ENCODE measurements at regions not wholly inside any gene's neighbourhood (a gene's known extent, or its start where the extent isn't known, plus 50 kb on each side); places are given as distances from the start of the nearest gene placed in this dataset.

DNA sequence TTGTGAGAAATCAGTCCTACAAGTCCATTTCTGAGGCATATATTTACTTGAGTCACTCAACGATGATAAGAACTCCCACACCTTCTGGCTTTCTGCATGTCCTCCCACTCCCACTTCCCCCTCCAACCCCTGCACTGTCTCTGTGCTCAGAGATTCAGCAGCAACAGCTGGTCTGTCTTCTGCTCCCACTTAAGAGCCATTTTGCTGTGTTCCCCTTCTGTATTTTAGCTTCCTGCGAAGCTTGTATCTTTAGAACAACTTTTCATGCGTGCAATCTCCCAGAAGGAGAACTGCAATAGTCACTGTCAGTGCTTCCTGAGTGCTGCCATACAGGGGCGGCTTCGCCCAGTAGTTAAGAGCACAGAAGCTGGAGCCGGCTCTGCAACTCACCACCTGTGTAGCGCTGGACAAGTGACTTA is 90.0 kb upstream of the SPATA12 start:
- no peak overlapping the region for H3K4me3 ChIP-seq (ENCODE audit: low read depth in 2 of 2, low read length in 2 of 2)
- ChIA-PET POLR2A (no interaction called here), CTCF (no interaction called here)
- H3K27me3 ChIP-seq (ENCODE audit: control insufficient read depth, insufficient read depth, low read length), result no peaks in the 10 kb centered on the region
- intact Hi-C loops (cut with micrococcal nuclease; ENCODE audit: unreplicated experiment), result no loop called here
- in situ Hi-C loops (cut with HindIII; ENCODE audit: low pct_unique_long_range_greater_than_20kb, low sequenced_read_pairs), result no loop called here
- TF ChIP-seq, protein P1, sequence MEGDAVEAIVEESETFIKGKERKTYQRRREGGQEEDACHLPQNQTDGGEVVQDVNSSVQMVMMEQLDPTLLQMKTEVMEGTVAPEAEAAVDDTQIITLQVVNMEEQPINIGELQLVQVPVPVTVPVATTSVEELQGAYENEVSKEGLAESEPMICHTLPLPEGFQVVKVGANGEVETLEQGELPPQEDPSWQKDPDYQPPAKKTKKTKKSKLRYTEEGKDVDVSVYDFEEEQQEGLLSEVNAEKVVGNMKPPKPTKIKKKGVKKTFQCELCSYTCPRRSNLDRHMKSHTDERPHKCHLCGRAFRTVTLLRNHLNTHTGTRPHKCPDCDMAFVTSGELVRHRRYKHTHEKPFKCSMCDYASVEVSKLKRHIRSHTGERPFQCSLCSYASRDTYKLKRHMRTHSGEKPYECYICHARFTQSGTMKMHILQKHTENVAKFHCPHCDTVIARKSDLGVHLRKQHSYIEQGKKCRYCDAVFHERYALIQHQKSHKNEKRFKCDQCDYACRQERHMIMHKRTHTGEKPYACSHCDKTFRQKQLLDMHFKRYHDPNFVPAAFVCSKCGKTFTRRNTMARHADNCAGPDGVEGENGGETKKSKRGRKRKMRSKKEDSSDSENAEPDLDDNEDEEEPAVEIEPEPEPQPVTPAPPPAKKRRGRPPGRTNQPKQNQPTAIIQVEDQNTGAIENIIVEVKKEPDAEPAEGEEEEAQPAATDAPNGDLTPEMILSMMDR (IDR thresholded peaks at IDR 0.05), result no peak
- TF ChIP-seq REST (IDR thresholded peaks at IDR 0.05; ENCODE audit: insufficient read depth in 1 of 2, low read depth in 2 of 2, low read length in 1 of 2) (no peak), SIN3A (IDR thresholded peaks at IDR 0.05; ENCODE audit: borderline replicate concordance, insufficient read depth, low read depth, low read length) (no peak), POLR2AphosphoS5 (IDR thresholded peaks at IDR 0.05; ENCODE audit: low read depth, low read length) (no peak), TCF7L2 (IDR thresholded peaks at IDR 0.05; ENCODE audit: low read depth, low read length) (no peak)
- no TSS peak for BruUV-seq (replicated peaks)
- no peak for DNase-seq (ENCODE audit: low read depth, low spot score)
- no peaks in the 10 kb centered on the region; the same call in 1 of the 2 replicates for H3K4me1 ChIP-seq (ENCODE audit: control insufficient read depth, insufficient read depth, low read length)
- ATAC-seq, result no peak
- no peaks in the 10 kb centered on the region for H3K9me3 ChIP-seq (ENCODE audit: control insufficient read depth, insufficient read depth, low read depth, low read length)
- H3K36me3 ChIP-seq (ENCODE audit: control insufficient read depth, insufficient read depth, low read length), result no peaks in the 10 kb centered on the region
- no peak overlapping the region for H3K27ac ChIP-seq (ENCODE audit: low read length)

GRCh38 chr3:56969851-56970250 is 90.6 kb upstream of the SPATA12 start:
- BruUV-seq (replicated peaks), result no TSS peak
- no peak for ATAC-seq
- Histone ChIP-seq H3K27me3 (ENCODE audit: control insufficient read depth, insufficient read depth, low read length) (no peaks in the 10 kb centered on the region), H3K9me3 (ENCODE audit: control insufficient read depth, insufficient read depth, low read depth, low read length) (no peaks in the 10 kb centered on the region), H3K4me3 (ENCODE audit: low read depth in 2 of 2, low read length in 2 of 2) (no peak overlapping the region), H3K4me1 (ENCODE audit: control insufficient read depth, insufficient read depth, low read length) (no peaks in the 10 kb centered on the region; the same call in 1 of the 2 replicates), H3K27ac (ENCODE audit: low read length) (no peak overlapping the region), H3K36me3 (ENCODE audit: control insufficient read depth, insufficient read depth, low read length) (no peaks in the 10 kb centered on the region)
- ChIA-PET POLR2A (no interaction called here), CTCF (no interaction called here)
- TF ChIP-seq POLR2AphosphoS5 (IDR thresholded peaks at IDR 0.05; ENCODE audit: low read depth, low read length) (no peak), REST (IDR thresholded peaks at IDR 0.05; ENCODE audit: insufficient read depth in 1 of 2, low read depth in 2 of 2, low read length in 1 of 2) (no peak), SIN3A (IDR thresholded peaks at IDR 0.05; ENCODE audit: borderline replicate concordance, insufficient read depth, low read depth, low read length) (no peak), TCF7L2 (IDR thresholded peaks at IDR 0.05; ENCODE audit: low read depth, low read length) (no peak)
- TF ChIP-seq, protein P1 (IDR thresholded peaks at IDR 0.05), result no peak
- no peak for DNase-seq (ENCODE audit: low read depth, low spot score)
- in situ Hi-C loops (cut with HindIII; ENCODE audit: low pct_unique_long_range_greater_than_20kb, low sequenced_read_pairs), result no loop called here
- intact Hi-C loops (cut with micrococcal nuclease; ENCODE audit: unreplicated experiment), result no loop called here
